K562 (cell line): ENCODE measurements at regions not wholly inside any gene's neighbourhood (a gene's known extent, or its start where the extent isn't known, plus 50 kb on each side); places are given as distances from the start of the nearest gene placed in this dataset.

Source experiments
- ATAC-seq: fragments of 200-7000 bp; cut with Tn5 transposase; 3 replicates; pipeline ENCODE4 v1.9.1; 2020; ENCODE audit warnings: moderate library complexity
- BruUV-seq: library from RNA; stranded (reverse); fragments of 400-500 nt; replicated peaks from 2 replicates; lab custom pipeline; 2021; lab: Mats Ljungman, UMichigan
- CTCF ChIA-PET: fragments of 300-600 bp; formaldehyde crosslinking; extraction: SDS; loops from one replicate; lab custom pipeline; 2021; ENCODE audit warnings: low intra/inter-chr PET ratio; lab: Yijun Ruan, JAX
- POLR2A ChIA-PET: fragments of 300-600, 350-650 bp; sonication (Branson Sonifier 250); formaldehyde crosslinking; extraction: SDS; loops from one replicate; lab custom pipeline; 2021; ENCODE audit warnings: antibody characterized with exemption, inconsistent platforms; lab: Yijun Ruan, JAX
- DNase-seq, 4 experiments: peaks; one replicate each; pipeline versions ENCODE4 v3.0.0 to v3.0.0-alpha.2; 2011 to 2018; ENCODE audit warnings: low spot score in 3 of 4, mixed read lengths in 3 of 4; ENCODE audit errors: extremely low read depth in 1 of 4
- FAIRE-seq: peaks from 2 replicates; lab custom pipeline; 2011; peaks lifted over from hg19 to GRCh38; lab: Jason Lieb, UNC
- H2AFZ ChIP-seq: 2 replicates; pipeline ENCODE4 v1.6.0; 2011; ENCODE audit warnings: low read depth, low read length, control low read depth, inconsistent platforms
- H3K27ac ChIP-seq: fragments of 200-600 bp; 3 replicates; pipeline ENCODE4 v1.8.0; 2011; ENCODE audit warnings: low read depth, mild to moderate bottlenecking, control low read depth, inconsistent platforms, low read length, moderate library complexity, mixed read lengths; ENCODE audit errors: extremely low read depth
- H3K27me3 ChIP-seq, 2 experiments: fragments of 300-600 bp in 1 of 2; 2 replicates in 1 of 2; 3 replicates in 1 of 2; pipeline versions ENCODE4 v1.6.0 to v1.8.0; 2011; ENCODE audit warnings: inconsistent platforms in 2 of 2, low read length in 2 of 2, mild to moderate bottlenecking in 1 of 2, mixed read lengths in 1 of 2, moderate library complexity in 1 of 2; ENCODE audit not compliant: control insufficient read depth in 2 of 2, insufficient read depth in 2 of 2
- H3K36me3 ChIP-seq: fragments of 300-600 bp; 3 replicates; pipeline ENCODE4 v1.8.0; 2011; ENCODE audit warnings: mild to moderate bottlenecking, low read length, inconsistent platforms; ENCODE audit not compliant: control insufficient read depth, insufficient read depth
- H3K4me1 ChIP-seq, 2 experiments: fragments of 200-600 bp in 1 of 2; replicated peaks in 1 of 2; 2 replicates in 1 of 2; 3 replicates in 1 of 2; pipeline versions ENCODE4 v1.5.1 to v1.8.0; 2011; ENCODE audit warnings: inconsistent platforms in 2 of 2, low read length in 2 of 2, mild to moderate bottlenecking in 1 of 2, mixed read lengths in 1 of 2, moderate library complexity in 1 of 2; ENCODE audit not compliant: control insufficient read depth in 2 of 2, insufficient read depth in 2 of 2
- H3K4me2 ChIP-seq: 2 replicates; pipeline ENCODE4 v1.6.1; 2011; ENCODE audit warnings: low read length, control low read depth, inconsistent platforms, mixed read lengths; ENCODE audit not compliant: insufficient read depth
- H3K4me3 ChIP-seq: fragments of 200-600 bp; sonication (generic), shearing (Covaris generic); 2 replicates; pipeline ENCODE4 v1.5.1; 2016; ENCODE audit warnings: control low read depth, inconsistent platforms
- H3K79me2 ChIP-seq: fragments of 200-600 bp; 3 replicates; pipeline ENCODE4 v1.8.0; 2011; ENCODE audit warnings: low read length, inconsistent platforms; ENCODE audit not compliant: control insufficient read depth, insufficient read depth
- H3K9ac ChIP-seq, 2 experiments: 2 replicates each; pipeline versions ENCODE4 v1.6.0 to v1.6.1; 2011; ENCODE audit warnings: low read depth in 2 of 2, low read length in 2 of 2, control low read depth in 1 of 2, inconsistent platforms in 1 of 2, mild to moderate bottlenecking in 1 of 2, mixed read lengths in 1 of 2; ENCODE audit not compliant: insufficient read depth in 1 of 2
- H3K9me1 ChIP-seq: one replicate; pipeline ENCODE4 v1.6.0; 2011; ENCODE audit warnings: inconsistent platforms, mild to moderate bottlenecking, low read length, moderate library complexity; ENCODE audit not compliant: control insufficient read depth, insufficient read depth
- H3K9me3 ChIP-seq: replicated peaks from 2 replicates; pipeline ENCODE4 v1.5.1; 2011; ENCODE audit warnings: low read depth, low read length, inconsistent platforms; ENCODE audit not compliant: control insufficient read depth, insufficient read depth
- H4K20me1 ChIP-seq: replicated peaks from 2 replicates; pipeline ENCODE4 v1.6.1; 2011; ENCODE audit warnings: low read length, inconsistent platforms, mixed read lengths; ENCODE audit not compliant: control insufficient read depth, insufficient read depth
- JUND ChIP-seq, 2 experiments: IDR thresholded peaks; 2 replicates in 1 of 2; 3 replicates in 1 of 2; pipeline ENCODE4 v1.6.1; 2011; ENCODE audit warnings: borderline replicate concordance in 2 of 2, low read depth in 2 of 2, low read length in 2 of 2, improper control_type of control experiment in 1 of 2, missing biosample characterization in 1 of 2, missing genetic modification characterization in 1 of 2, missing genetic modification reagents in 1 of 2
- MCM5 ChIP-seq: fragments of 450-650 bp; IDR thresholded peaks from 2 replicates; pipeline ENCODE4 v1.6.1; 2016; ENCODE audit warnings: low read depth
- RAD51 ChIP-seq: fragments of 450-650 bp; IDR thresholded peaks from 2 replicates; pipeline ENCODE4 v1.7.1; 2016; ENCODE audit warnings: low read depth, mild to moderate bottlenecking, borderline replicate concordance
- RCOR1 ChIP-seq, 2 experiments: IDR thresholded peaks; 2 replicates each; pipeline ENCODE4 v1.6.1; 2012; ENCODE audit warnings: low read depth in 2 of 2, low read length in 2 of 2, borderline replicate concordance in 1 of 2, improper control_type of control experiment in 1 of 2
- SMARCB1 ChIP-seq: IDR thresholded peaks from 2 replicates; pipeline ENCODE4 v1.6.1; 2011; ENCODE audit warnings: improper control_type of control experiment, low read depth; ENCODE audit not compliant: insufficient read length
- ZNF766 ChIP-seq: fragments of 200-800 bp; sonication (Bioruptor generic); conservative IDR thresholded peaks from 2 replicates; pipeline ENCODE4 v1.6.1; 2016; ENCODE audit warnings: missing genetic modification characterization, missing compliant biosample characterization
- in situ Hi-C: fragments of 300-500 bp; cut with MboI; formaldehyde crosslinking; loops from 4 replicates; pipeline ENCODE4 v1.15.0; 2018; ENCODE audit warnings: inconsistent platforms, mixed read lengths
- intact Hi-C: fragments of 100-400 bp; cut with micrococcal nuclease; formaldehyde crosslinking; loops from 2 replicates; pipeline ENCODE4 v1.14.2; 2022
- TF ChIP-seq, protein P1 (sequence below): IDR thresholded peaks from 2 replicates; pipeline ENCODE4 v1.6.1; 2016; ENCODE audit warnings: missing genetic modification characterization, missing compliant biosample characterization

DNA sequence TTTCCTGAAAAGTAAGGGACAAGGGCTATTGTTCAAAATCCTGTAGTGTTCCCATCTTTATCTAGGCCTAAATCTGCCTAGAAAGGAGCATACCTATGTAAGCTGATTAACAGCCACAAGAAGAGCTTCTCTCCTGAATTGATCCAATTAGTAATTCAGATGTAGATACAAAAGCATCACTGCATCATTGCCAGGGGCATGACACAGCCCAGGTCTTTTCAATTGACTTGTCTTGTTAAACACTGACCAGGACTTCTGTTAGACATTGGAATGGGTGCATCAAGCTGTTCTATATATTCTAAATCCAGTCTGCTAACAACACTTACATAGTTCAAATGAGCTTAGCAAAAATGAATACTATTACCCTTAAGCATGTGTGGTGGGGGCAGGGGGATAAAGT is 589.2 kb downstream of the INHBA start:
- FAIRE-seq (no peak), ATAC-seq (no peak), DNase-seq (no peak)
- no peak overlapping the region for H3K9ac ChIP-seq
- TF ChIP-seq MCM5 (no peak), RAD51 (no peak), ZNF766 (CRISPR knock-in tag) (no peak), JUND (IDR thresholded peaks at IDR 0.05; ENCODE audit: borderline replicate concordance, low read depth, low read length) (no peak), JUND (tag; IDR thresholded peaks at IDR 0.05; ENCODE audit: borderline replicate concordance, low read depth, low read length) (no peak), RCOR1 (IDR thresholded peaks at IDR 0.05; ENCODE audit: borderline replicate concordance in 1 of 2, low read depth in 2 of 2, low read length in 2 of 2) (no peak), SMARCB1 (no peak)
- TF ChIP-seq, protein P1, sequence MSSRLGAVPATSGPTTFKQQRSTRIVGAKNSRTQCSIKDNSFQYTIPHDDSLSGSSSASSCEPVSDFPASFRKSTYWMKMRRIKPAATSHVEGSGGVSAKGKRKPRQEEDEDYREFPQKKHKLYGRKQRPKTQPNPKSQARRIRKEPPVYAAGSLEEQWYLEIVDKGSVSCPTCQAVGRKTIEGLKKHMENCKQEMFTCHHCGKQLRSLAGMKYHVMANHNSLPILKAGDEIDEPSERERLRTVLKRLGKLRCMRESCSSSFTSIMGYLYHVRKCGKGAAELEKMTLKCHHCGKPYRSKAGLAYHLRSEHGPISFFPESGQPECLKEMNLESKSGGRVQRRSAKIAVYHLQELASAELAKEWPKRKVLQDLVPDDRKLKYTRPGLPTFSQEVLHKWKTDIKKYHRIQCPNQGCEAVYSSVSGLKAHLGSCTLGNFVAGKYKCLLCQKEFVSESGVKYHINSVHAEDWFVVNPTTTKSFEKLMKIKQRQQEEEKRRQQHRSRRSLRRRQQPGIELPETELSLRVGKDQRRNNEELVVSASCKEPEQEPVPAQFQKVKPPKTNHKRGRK (tag) = no peak
- POLR2A ChIA-PET = no interaction called here
- no peaks in the 10 kb centered on the region for H3K27me3 ChIP-seq
- no peak overlapping the region for H2AFZ ChIP-seq
- CTCF ChIA-PET = interaction anchor here (0.6 kb wide), 1 partner anchor 26 kb away, joined by 3 read pairs; no protein-coding TSS in a partner anchor
- BruUV-seq = no TSS peak
- H3K36me3 ChIP-seq = no peaks in the 10 kb centered on the region
- H3K9me1 ChIP-seq = no peaks in the 10 kb centered on the region
- H3K27ac ChIP-seq = no peak overlapping the region
- in situ Hi-C loops = no loop called here
- no peaks in the 10 kb centered on the region for H3K79me2 ChIP-seq
- no peak overlapping the region for H3K4me3 ChIP-seq
- H3K9me3 ChIP-seq = no peaks in the 10 kb centered on the region
- no peaks in the 10 kb centered on the region for H3K4me1 ChIP-seq
- no peaks in the 10 kb centered on the region for H4K20me1 ChIP-seq
- intact Hi-C loops = no loop called here
- H3K4me2 ChIP-seq = no peak overlapping the region
